ENCODE measurements at regions not wholly inside any gene's neighbourhood (a gene's known extent, or its start where the extent isn't known, plus 50 kb on each side); places are given as distances from the start of the nearest gene placed in this dataset.
"Not testable (repeated sequence)": the region's sequence is repeated elsewhere in the genome, so short reads cannot be mapped to it uniquely, and the experiment has no call there.

DNA sequence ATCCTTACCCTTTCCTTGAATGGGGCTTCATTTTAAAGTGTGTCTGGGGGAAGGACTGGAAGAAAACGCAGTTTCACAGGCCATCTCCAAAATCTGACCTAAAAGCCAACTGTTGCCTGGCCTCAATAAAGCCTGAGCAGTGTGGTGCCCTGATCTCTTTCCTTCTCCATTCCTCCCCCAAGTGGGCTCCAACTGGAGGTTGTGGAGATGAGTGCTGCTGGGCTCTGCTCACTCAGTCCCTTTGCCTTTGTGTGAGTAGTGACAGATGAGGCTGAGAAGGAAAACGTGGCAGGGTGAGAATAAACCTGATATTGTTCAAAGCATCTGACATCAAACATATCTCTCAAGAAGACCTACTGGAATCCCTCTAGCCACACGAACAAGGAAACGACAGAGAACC, 181.4 kb upstream of the NBPF9 start:
- TF ChIP-seq POLR2A (IDR thresholded peaks at IDR 0.05; ENCODE audit: low read length); GATA1 (IDR thresholded peaks at IDR 0.05; ENCODE audit: low read depth, low read length): not testable (repeated sequence)
